ENCODE measurements at regions not wholly inside any gene's neighbourhood (a gene's known extent, or its start where the extent isn't known, plus 50 kb on each side); places are given as distances from the start of the nearest gene placed in this dataset.

DNA sequence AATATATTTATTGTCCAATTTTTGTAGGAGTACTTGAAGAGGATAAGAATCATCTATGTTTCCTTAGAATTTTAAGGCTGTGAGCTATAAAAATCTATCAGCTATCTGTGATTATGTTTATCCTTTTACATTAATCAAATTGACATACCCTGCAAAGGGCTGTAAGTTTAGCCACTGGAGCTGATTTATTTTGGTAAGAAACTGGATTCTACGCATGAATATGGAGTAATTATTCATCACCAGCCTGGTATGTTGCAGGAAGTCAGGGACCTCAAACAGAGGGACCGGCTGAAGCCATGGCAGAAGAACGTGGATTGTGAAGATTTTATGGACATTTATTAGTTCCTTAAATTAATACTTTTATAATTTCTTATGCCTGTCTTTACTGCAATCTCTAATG, 696.9 kb downstream of the DNAJB9 start:
- no peaks in the 10 kb centered on the region for H4K20me1 ChIP-seq (ENCODE audit: insufficient read depth, low read length)
- H3K9me2 ChIP-seq (ENCODE audit: low read depth, low read length) = no peaks in the 10 kb centered on the region
- H3K9me3 ChIP-seq (ENCODE audit: low read length) = no peaks in the 10 kb centered on the region
- H3K4me3 ChIP-seq (ENCODE audit: low read depth, low read length, poor library complexity, severe bottlenecking) = no peak overlapping the region
- H3K27ac ChIP-seq (ENCODE audit: low read depth, low read length, poor library complexity, severe bottlenecking) = no peak overlapping the region
- no peaks in the 10 kb centered on the region for H3K36me3 ChIP-seq (ENCODE audit: insufficient read depth, low read length)
- H2AFZ ChIP-seq (ENCODE audit: low read length) = no peak overlapping the region
- H3F3A ChIP-seq (ENCODE audit: insufficient read depth, low read length) = no peaks in the 10 kb centered on the region
- H3K4me2 ChIP-seq (ENCODE audit: low read length) = no peak overlapping the region
- TF ChIP-seq EZH2 (IDR thresholded peaks at IDR 0.05; ENCODE audit: borderline replicate concordance, low read length) (no peak), CTCF (IDR thresholded peaks at IDR 0.05; ENCODE audit: low read length) (no peak)
- H3K79me2 ChIP-seq (ENCODE audit: insufficient read depth, low read length) = no peaks in the 10 kb centered on the region
- no peaks in the 10 kb centered on the region for H3K4me1 ChIP-seq (ENCODE audit: insufficient read depth, low read length, severe bottlenecking)
- H3K27me3 ChIP-seq (ENCODE audit: insufficient read depth, low read length) = no peaks in the 10 kb centered on the region
- H3K9ac ChIP-seq (ENCODE audit: low read length) = no peak overlapping the region

DNA sequence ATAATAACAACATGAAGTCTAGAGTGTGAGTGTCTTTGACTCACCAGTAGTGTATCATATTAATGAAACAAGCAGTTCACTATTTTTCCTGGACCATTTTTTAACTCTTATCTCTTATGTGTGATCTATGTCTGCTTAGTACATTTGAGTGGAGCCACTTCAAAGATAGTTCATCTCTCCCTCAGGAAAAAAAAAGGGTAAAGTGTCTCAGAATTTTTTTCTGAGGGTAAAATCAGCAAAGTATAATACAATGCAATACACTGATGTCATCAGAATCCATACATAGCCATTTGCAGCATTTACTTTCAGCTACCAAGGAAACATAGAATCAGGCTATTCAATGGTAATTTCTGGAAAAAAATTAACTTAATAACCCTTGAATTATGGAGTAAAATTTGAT, 706.7 kb downstream of the DNAJB9 start:
- no peaks in the 10 kb centered on the region for H3K4me1 ChIP-seq (ENCODE audit: insufficient read depth, low read length, severe bottlenecking)
- TF ChIP-seq EZH2 (IDR thresholded peaks at IDR 0.05; ENCODE audit: borderline replicate concordance, low read length) = no peak
- no peak for TF ChIP-seq CTCF (IDR thresholded peaks at IDR 0.05; ENCODE audit: low read length)
- no peaks in the 10 kb centered on the region for H3F3A ChIP-seq (ENCODE audit: insufficient read depth, low read length)
- H3K9me3 ChIP-seq (ENCODE audit: low read length) = no peaks in the 10 kb centered on the region
- H3K27me3 ChIP-seq (ENCODE audit: insufficient read depth, low read length) = no peaks in the 10 kb centered on the region
- H3K9ac ChIP-seq (ENCODE audit: low read length) = no peak overlapping the region
- no peak overlapping the region for H3K4me2 ChIP-seq (ENCODE audit: low read length)
- H3K27ac ChIP-seq (ENCODE audit: low read depth, low read length, poor library complexity, severe bottlenecking) = no peak overlapping the region
- H3K36me3 ChIP-seq (ENCODE audit: insufficient read depth, low read length) = no peaks in the 10 kb centered on the region
- H3K79me2 ChIP-seq (ENCODE audit: insufficient read depth, low read length) = no peaks in the 10 kb centered on the region
- H3K9me2 ChIP-seq (ENCODE audit: low read depth, low read length) = no peaks in the 10 kb centered on the region
- H4K20me1 ChIP-seq (ENCODE audit: insufficient read depth, low read length) = no peaks in the 10 kb centered on the region
- H3K4me3 ChIP-seq (ENCODE audit: low read depth, low read length, poor library complexity, severe bottlenecking) = no peak overlapping the region
- no peak overlapping the region for H2AFZ ChIP-seq (ENCODE audit: low read length)

DNA sequence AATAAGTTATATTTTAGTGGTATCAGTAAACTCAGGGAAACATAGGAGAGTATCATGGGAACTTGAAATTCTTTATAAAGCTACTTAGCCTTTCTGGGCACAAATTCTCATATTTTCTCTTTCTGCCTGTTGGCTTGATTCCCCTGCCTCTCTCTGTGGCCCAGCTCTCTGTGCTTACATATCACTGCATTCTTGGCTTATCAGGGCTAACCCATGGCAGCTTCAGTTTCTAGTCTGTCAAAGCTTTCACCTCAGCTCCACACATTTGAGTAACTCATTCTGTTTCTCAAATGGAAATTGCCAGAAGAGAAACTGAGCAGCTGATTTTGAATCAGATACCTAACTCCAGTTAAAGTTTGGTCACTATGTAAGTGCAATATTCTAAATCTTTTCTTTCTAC, 713.1 kb downstream of the DNAJB9 start:
- no peak overlapping the region for H3K4me3 ChIP-seq (ENCODE audit: low read depth, low read length, poor library complexity, severe bottlenecking)
- H3K27me3 ChIP-seq (ENCODE audit: insufficient read depth, low read length) = no peaks in the 10 kb centered on the region
- no peak overlapping the region for H3K9ac ChIP-seq (ENCODE audit: low read length)
- no peaks in the 10 kb centered on the region for H3K4me1 ChIP-seq (ENCODE audit: insufficient read depth, low read length, severe bottlenecking)
- H3K36me3 ChIP-seq (ENCODE audit: insufficient read depth, low read length) = no peaks in the 10 kb centered on the region
- no peaks in the 10 kb centered on the region for H3K79me2 ChIP-seq (ENCODE audit: insufficient read depth, low read length)
- H2AFZ ChIP-seq (ENCODE audit: low read length) = no peak overlapping the region
- no peaks in the 10 kb centered on the region for H3K9me3 ChIP-seq (ENCODE audit: low read length)
- no peak overlapping the region for H3K27ac ChIP-seq (ENCODE audit: low read depth, low read length, poor library complexity, severe bottlenecking)
- H3K4me2 ChIP-seq (ENCODE audit: low read length) = no peak overlapping the region
- TF ChIP-seq EZH2 (IDR thresholded peaks at IDR 0.05; ENCODE audit: borderline replicate concordance, low read length) (no peak), CTCF (IDR thresholded peaks at IDR 0.05; ENCODE audit: low read length) (no peak)
- H3K9me2 ChIP-seq (ENCODE audit: low read depth, low read length) = no peaks in the 10 kb centered on the region
- H3F3A ChIP-seq (ENCODE audit: insufficient read depth, low read length) = no peaks in the 10 kb centered on the region
- H4K20me1 ChIP-seq (ENCODE audit: insufficient read depth, low read length) = no peaks in the 10 kb centered on the region
